A549 (cell line): ENCODE measurements at regions not wholly inside any gene's neighbourhood (a gene's known extent, or its start where the extent isn't known, plus 50 kb on each side); places are given as distances from the start of the nearest gene placed in this dataset.

Source experiments
- ATAC-seq, 2 experiments: fragments of 200-7000 bp in 1 of 2; fragments of >200 bp in 1 of 2; cut with Nextera tagmentation in 1 of 2; cut with Tn5 transposase in 1 of 2; 3 replicates each; pipeline versions ENCODE4 v1.8.0 to v1.9.1; 2018 to 2020; ENCODE audit warnings: mild to moderate bottlenecking in 1 of 2, moderate library complexity in 1 of 2
- CTCF ChIA-PET: fragments of 300-600 bp; sonication (Branson Sonifier 250); formaldehyde crosslinking; extraction: SDS; loops from one replicate; lab custom pipeline; 2021; ENCODE audit warnings: antibody characterized with exemption, inconsistent platforms; lab: Yijun Ruan, JAX
- POLR2A ChIA-PET: fragments of 350-600 bp; formaldehyde crosslinking; extraction: SDS; loops from one replicate; lab custom pipeline; 2021; ENCODE audit warnings: antibody characterized with exemption, inconsistent platforms; lab: Yijun Ruan, JAX
- DNase-seq, 2 experiments: peaks; one replicate each; pipeline versions ENCODE4 v3.0.0 to v3.0.0-alpha.2; 2011 to 2016; ENCODE audit warnings: low read depth in 1 of 2, low spot score in 1 of 2
- FAIRE-seq: peaks from 2 replicates; lab custom pipeline; 2011; peaks lifted over from hg19 to GRCh38; lab: Jason Lieb, UNC
- H3K27ac ChIP-seq, 2 experiments: fragments of >200 bp; sonication (Bioruptor Twin); formaldehyde crosslinking; 3 replicates each; pipeline ENCODE4 v1.5.1; 2016 to 2017
- H3K4me1 ChIP-seq: fragments of >200 bp; sonication (Bioruptor Twin); formaldehyde crosslinking; 3 replicates; pipeline ENCODE4 v1.6.1; 2016
- H3K4me2 ChIP-seq: fragments of >200 bp; sonication (Bioruptor Twin); formaldehyde crosslinking; 3 replicates; pipeline ENCODE4 v1.6.1; 2016
- H3K4me3 ChIP-seq: fragments of >200 bp; sonication (Bioruptor Twin); formaldehyde crosslinking; 3 replicates; pipeline ENCODE4 v1.5.1; 2016
- H3K9me3 ChIP-seq: fragments of >200 bp; sonication (Bioruptor Twin); formaldehyde crosslinking; 3 replicates; pipeline ENCODE4 v1.6.1; 2016
- ATOH8 ChIP-seq: fragments of 250-450 bp; sonication (Bioruptor Pico); IDR thresholded peaks from 2 replicates; pipeline ENCODE4 v1.5.0; 2020; ENCODE audit warnings: low read depth, mild to moderate bottlenecking, moderate library complexity
- BHLHE40 ChIP-seq: IDR thresholded peaks from 2 replicates; pipeline ENCODE4 v1.6.1; 2012; ENCODE audit warnings: low read depth, low read length, inconsistent platforms
- CBX8 ChIP-seq: fragments of 200-600 bp; sonication (generic); IDR thresholded peaks from 2 replicates; pipeline ENCODE4 v1.6.1; 2016
- CHD2 ChIP-seq: fragments of 150-350 bp; IDR thresholded peaks from 2 replicates; pipeline ENCODE4 v1.6.1; 2014; ENCODE audit warnings: low read length; ENCODE audit not compliant: partially characterized antibody
- EHF ChIP-seq: fragments of 250-450 bp; sonication (Bioruptor Pico); IDR thresholded peaks from 2 replicates; pipeline ENCODE4 v1.5.0; 2020; ENCODE audit warnings: mild to moderate bottlenecking
- ELK1 ChIP-seq: fragments of 150-350 bp; IDR thresholded peaks from 2 replicates; pipeline ENCODE4 v1.6.1; 2014; ENCODE audit warnings: low read depth, mild to moderate bottlenecking, low read length
- ESRRA ChIP-seq: fragments of 150-350 bp; IDR thresholded peaks from 2 replicates; pipeline ENCODE4 v1.6.1; 2014; ENCODE audit warnings: mild to moderate bottlenecking, low read length, borderline replicate concordance
- FOSB ChIP-seq: fragments of 250-450 bp; sonication (Bioruptor Pico); IDR thresholded peaks from 2 replicates; pipeline ENCODE4 v1.5.0; 2020; ENCODE audit warnings: mild to moderate bottlenecking, moderate library complexity
- FOSL2 ChIP-seq, 2 experiments: fragments of 450-650 bp in 1 of 2; fragments of >200 bp in 1 of 2; sonication (Bioruptor Twin) in 1 of 2; formaldehyde crosslinking; IDR thresholded peaks; 2 replicates each; pipeline versions ENCODE4 v1.5.0 to v1.6.1; 2016 to 2020; ENCODE audit warnings: mild to moderate bottlenecking in 1 of 2, moderate library complexity in 1 of 2
- FOXS1 ChIP-seq: fragments of 250-450 bp; sonication (Bioruptor Pico); IDR thresholded peaks from 2 replicates; pipeline ENCODE4 v1.5.0; 2020; ENCODE audit warnings: mild to moderate bottlenecking, moderate library complexity
- HDAC2 ChIP-seq: fragments of 200-600 bp; sonication (generic); IDR thresholded peaks from 2 replicates; pipeline ENCODE4 v1.6.1; 2016
- JUN ChIP-seq, 2 experiments: fragments of >200 bp; sonication (Bioruptor Twin); formaldehyde crosslinking; IDR thresholded peaks; 2 replicates in 1 of 2; 3 replicates in 1 of 2; pipeline ENCODE4 v1.6.1; 2016 to 2017
- MAZ ChIP-seq: fragments of 150-350 bp; IDR thresholded peaks from 2 replicates; pipeline ENCODE4 v1.6.1; 2014; ENCODE audit warnings: antibody characterized with exemption, low read depth, low read length, borderline replicate concordance
- NPAS2 ChIP-seq: fragments of 250-450 bp; sonication (Bioruptor Pico); IDR thresholded peaks from 2 replicates; pipeline ENCODE4 v1.8.0; 2022; ENCODE audit warnings: mild to moderate bottlenecking, moderate library complexity, borderline replicate concordance
- PHF8 ChIP-seq: fragments of 200-600 bp; sonication (generic); IDR thresholded peaks from 2 replicates; pipeline ENCODE4 v1.6.1; 2016; ENCODE audit warnings: low read depth, mild to moderate bottlenecking, antibody characterized with exemption, moderate library complexity, borderline replicate concordance
- POLR2A ChIP-seq: IDR thresholded peaks from 2 replicates; pipeline ENCODE4 v1.6.1; 2012; ENCODE audit warnings: mild to moderate bottlenecking, low read length
- POLR2AphosphoS2 ChIP-seq: conservative IDR thresholded peaks from 2 replicates; pipeline ENCODE4 v1.6.1; 2012; ENCODE audit warnings: low read length, improper control_type of control experiment, inconsistent platforms
- RAD21 ChIP-seq, 2 experiments: fragments of >200 bp in 1 of 2; sonication (Bioruptor Twin) in 1 of 2; formaldehyde crosslinking in 1 of 2; IDR thresholded peaks in 1 of 2; conservative IDR thresholded peaks in 1 of 2; 2 replicates in 1 of 2; 3 replicates in 1 of 2; pipeline ENCODE4 v1.6.1; 2012 to 2018; ENCODE audit warnings: inconsistent platforms in 1 of 2
- SMC3 ChIP-seq: fragments of >200 bp; sonication (Bioruptor Twin); formaldehyde crosslinking; IDR thresholded peaks from 3 replicates; pipeline ENCODE4 v1.6.1; 2018; ENCODE audit warnings: inconsistent platforms
- TFCP2L1 ChIP-seq: fragments of 250-450 bp; sonication (Bioruptor Pico); IDR thresholded peaks from 2 replicates; pipeline ENCODE4 v1.5.0; 2021; ENCODE audit warnings: mild to moderate bottlenecking
- USF2 ChIP-seq: fragments of 450-650 bp; IDR thresholded peaks from 2 replicates; pipeline ENCODE4 v1.6.1; 2014; ENCODE audit warnings: antibody characterized with exemption
- ZSCAN20 ChIP-seq: fragments of 250-450 bp; sonication (Bioruptor Pico); IDR thresholded peaks from 2 replicates; pipeline ENCODE4 v1.8.0; 2022; ENCODE audit warnings: mild to moderate bottlenecking, moderate library complexity
- WGBS: methylation state at CpG from one replicate; pipeline ENCODE4 v1.1.6; 2017; ENCODE audit errors: missing lambda C conversion rate; 5-methylcytosine and 5-hydroxymethylcytosine counted together
- TF ChIP-seq, protein P1 (sequence below): IDR thresholded peaks from 2 replicates; pipeline ENCODE4 v1.6.1; 2012
- TF ChIP-seq, protein P2 (sequence below): IDR thresholded peaks from 2 replicates; pipeline ENCODE4 v1.6.1; 2012
- TF ChIP-seq, protein P3 (sequence below): fragments of 250-450 bp; sonication (Bioruptor Pico); IDR thresholded peaks from 2 replicates; pipeline ENCODE4 v1.5.0; 2021; ENCODE audit warnings: mild to moderate bottlenecking, moderate library complexity, borderline replicate concordance
- TF ChIP-seq, protein P4 (sequence below): IDR thresholded peaks from 2 replicates; pipeline ENCODE4 v1.6.1; 2012; ENCODE audit warnings: low read depth, borderline replicate concordance

DNA sequence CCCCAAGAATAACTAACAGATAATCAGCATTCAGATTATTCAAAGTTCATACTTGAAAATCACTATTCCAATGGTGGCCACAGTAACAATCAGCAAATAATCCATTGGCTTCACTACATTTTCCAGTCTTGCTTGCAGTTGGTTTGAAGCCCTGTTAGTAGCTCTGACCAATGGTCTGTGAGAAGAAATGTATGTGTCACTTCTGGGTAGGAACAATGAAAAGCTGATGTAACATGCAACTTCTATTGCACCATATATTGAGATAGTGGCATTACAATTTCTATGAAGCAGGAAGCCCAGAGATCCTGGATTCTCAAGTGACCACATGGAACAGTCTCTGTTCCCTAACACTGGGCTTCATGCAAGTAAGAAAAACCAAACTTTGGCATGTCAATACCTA is 250.9 kb upstream of the DAB1 start:
- H3K4me1 ChIP-seq = no peaks in the 10 kb centered on the region
- no peak for ATAC-seq
- FAIRE-seq = no peak

GRCh38 chr1:57672346-57673140 is 248.7 kb upstream of the DAB1 start:
- TF ChIP-seq, protein P1, sequence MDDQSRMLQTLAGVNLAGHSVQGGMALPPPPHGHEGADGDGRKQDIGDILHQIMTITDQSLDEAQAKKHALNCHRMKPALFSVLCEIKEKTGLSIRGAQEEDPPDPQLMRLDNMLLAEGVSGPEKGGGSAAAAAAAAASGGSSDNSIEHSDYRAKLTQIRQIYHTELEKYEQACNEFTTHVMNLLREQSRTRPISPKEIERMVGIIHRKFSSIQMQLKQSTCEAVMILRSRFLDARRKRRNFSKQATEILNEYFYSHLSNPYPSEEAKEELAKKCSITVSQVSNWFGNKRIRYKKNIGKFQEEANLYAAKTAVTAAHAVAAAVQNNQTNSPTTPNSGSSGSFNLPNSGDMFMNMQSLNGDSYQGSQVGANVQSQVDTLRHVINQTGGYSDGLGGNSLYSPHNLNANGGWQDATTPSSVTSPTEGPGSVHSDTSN = no peak
- TF ChIP-seq HDAC2 = no peak
- no peak for TF ChIP-seq NPAS2 (CRISPR knock-in tag)
- no peak for TF ChIP-seq POLR2AphosphoS2
- TF ChIP-seq, protein P2, sequence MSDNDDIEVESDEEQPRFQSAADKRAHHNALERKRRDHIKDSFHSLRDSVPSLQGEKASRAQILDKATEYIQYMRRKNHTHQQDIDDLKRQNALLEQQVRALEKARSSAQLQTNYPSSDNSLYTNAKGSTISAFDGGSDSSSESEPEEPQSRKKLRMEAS = no peak
- no peak for TF ChIP-seq SMC3
- TF ChIP-seq, all 56 proteins: peak for 0
- CTCF ChIA-PET = interaction anchor here (0.6 kb wide), 1 partner anchor 12 kb away, joined by 4 read pairs; no protein-coding TSS in a partner anchor
- ATAC-seq (no peak), FAIRE-seq (no peak), DNase-seq (no peak)
- H3K4me3 ChIP-seq = no peak overlapping the region
- no peaks in the 10 kb centered on the region for H3K9me3 ChIP-seq
- no peak overlapping the region for H3K27ac ChIP-seq
- POLR2A ChIA-PET = no interaction called here
- H3K4me1 ChIP-seq = no peaks in the 10 kb centered on the region
- WGBS = 26% methylated on average over 1 of the region's 1 CpG
- H3K4me2 ChIP-seq = no peak overlapping the region

More for the DNA sequence above, 250.9 kb upstream of the DAB1 start:
- Histone ChIP-seq H3K9me3 (no peaks in the 10 kb centered on the region), H3K4me2 (no peak overlapping the region), H3K4me3 (no peak overlapping the region), H3K27ac (no peak overlapping the region)
- POLR2A ChIA-PET = no interaction called here
- CTCF ChIA-PET = no interaction called here
- TF ChIP-seq ZSCAN20 (CRISPR knock-in tag) (no peak), PHF8 (no peak), NPAS2 (CRISPR knock-in tag) (no peak), ESRRA (no peak), CHD2 (no peak), FOSL2 (IDR thresholded peaks at IDR 0.05) (no peak), FOSL2 (CRISPR knock-in tag; IDR thresholded peaks at IDR 0.05) (no peak), TFCP2L1 (no peak), ELK1 (no peak), RAD21 (conservative IDR thresholded peaks at IDR 0.05 in 1 of 2, IDR thresholded peaks at IDR 0.05 in 1 of 2) (no peak)
- TF ChIP-seq, protein P2 = no peak
- DNase-seq = no peak

- H3K9me3 ChIP-seq = no peaks in the 10 kb centered on the region
- H3K4me3 ChIP-seq = no peak overlapping the region
- ATAC-seq (no peak), DNase-seq (no peak), FAIRE-seq (no peak)
- no peaks in the 10 kb centered on the region for H3K4me1 ChIP-seq
- H3K4me2 ChIP-seq = no peak overlapping the region
- no peak overlapping the region for H3K27ac ChIP-seq
- ChIA-PET POLR2A (no interaction called here), CTCF (no interaction called here)
- TF ChIP-seq, protein P3, sequence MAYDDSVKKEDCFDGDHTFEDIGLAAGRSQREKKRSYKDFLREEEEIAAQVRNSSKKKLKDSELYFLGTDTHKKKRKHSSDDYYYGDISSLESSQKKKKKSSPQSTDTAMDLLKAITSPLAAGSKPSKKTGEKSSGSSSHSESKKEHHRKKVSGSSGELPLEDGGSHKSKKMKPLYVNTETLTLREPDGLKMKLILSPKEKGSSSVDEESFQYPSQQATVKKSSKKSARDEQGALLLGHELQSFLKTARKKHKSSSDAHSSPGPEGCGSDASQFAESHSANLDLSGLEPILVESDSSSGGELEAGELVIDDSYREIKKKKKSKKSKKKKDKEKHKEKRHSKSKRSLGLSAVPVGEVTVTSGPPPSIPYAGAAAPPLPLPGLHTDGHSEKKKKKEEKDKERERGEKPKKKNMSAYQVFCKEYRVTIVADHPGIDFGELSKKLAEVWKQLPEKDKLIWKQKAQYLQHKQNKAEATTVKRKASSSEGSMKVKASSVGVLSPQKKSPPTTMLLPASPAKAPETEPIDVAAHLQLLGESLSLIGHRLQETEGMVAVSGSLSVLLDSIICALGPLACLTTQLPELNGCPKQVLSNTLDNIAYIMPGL (CRISPR knock-in tag) = no peak
- TF ChIP-seq MAZ (no peak), HDAC2 (no peak), ATOH8 (no peak), ZSCAN20 (CRISPR knock-in tag) (no peak), FOXS1 (CRISPR knock-in tag) (no peak), EHF (CRISPR knock-in tag) (no peak), BHLHE40 (no peak), USF2 (no peak), FOSB (CRISPR knock-in tag) (no peak), CBX8 (no peak), POLR2A (no peak), SMC3 (no peak), JUN (IDR thresholded peaks at IDR 0.05) (no peak)
- TF ChIP-seq, protein P4, sequence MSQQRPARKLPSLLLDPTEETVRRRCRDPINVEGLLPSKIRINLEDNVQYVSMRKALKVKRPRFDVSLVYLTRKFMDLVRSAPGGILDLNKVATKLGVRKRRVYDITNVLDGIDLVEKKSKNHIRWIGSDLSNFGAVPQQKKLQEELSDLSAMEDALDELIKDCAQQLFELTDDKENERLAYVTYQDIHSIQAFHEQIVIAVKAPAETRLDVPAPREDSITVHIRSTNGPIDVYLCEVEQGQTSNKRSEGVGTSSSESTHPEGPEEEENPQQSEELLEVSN = no peak
- TF ChIP-seq, protein P2 = no peak
Observed at GRCh38 chr1:57671750-57672149, 247.9 kb upstream of the DAB1 start.
